Adrenal gland (tissue), 5 donors: ENCODE measurements at regions not wholly inside any gene's neighbourhood (a gene's known extent, or its start where the extent isn't known, plus 50 kb on each side); places are given as distances from the start of the nearest gene placed in this dataset.

Experiments
- POLR2A ChIP-seq, 2 donors: fragments of 450-650 bp; IDR thresholded peaks; one replicate each; pipeline ENCODE4 v1.6.1; 2017; ENCODE audit warnings: antibody characterized with exemption in 2 of 2, mild to moderate bottlenecking in 2 of 2, moderate library complexity in 1 of 2
- TF ChIP-seq, protein P1 (sequence below), 6 experiments: fragments of 450-650 bp in 4 of 6; fragments of 200-600 bp in 2 of 6; sonication (generic) in 1 of 6; IDR thresholded peaks; 1 replicate in 5 of 6; 2 replicates in 1 of 6; pipeline versions ENCODE4 v1.5.1 to v1.8.0; 2016 to 2021; ENCODE audit warnings: antibody characterized with exemption in 6 of 6, mild to moderate bottlenecking in 2 of 6, moderate library complexity in 1 of 6
- donor health status: DM: no; HTN: no; CAD: no.

DNA sequence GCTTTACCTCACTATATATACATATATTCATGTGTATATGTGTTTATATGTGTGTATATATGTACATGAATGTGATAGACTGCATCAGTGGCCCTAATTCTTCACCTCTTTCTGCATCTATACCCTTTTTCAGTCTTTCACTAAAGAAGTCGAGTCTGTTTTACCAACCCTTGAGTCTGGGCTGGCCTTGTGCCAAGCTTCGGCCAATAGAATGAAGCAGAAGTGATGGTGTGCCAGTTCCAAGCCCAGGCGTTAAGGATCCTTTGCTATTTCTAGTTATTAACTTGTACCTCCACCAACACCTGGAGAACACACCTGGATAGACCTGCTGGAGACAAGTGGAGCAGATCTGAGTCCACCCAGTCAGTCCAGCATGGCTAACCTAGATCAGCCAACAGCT lies 61.6 kb upstream of the PPM1J start:
- TF ChIP-seq, protein P1, sequence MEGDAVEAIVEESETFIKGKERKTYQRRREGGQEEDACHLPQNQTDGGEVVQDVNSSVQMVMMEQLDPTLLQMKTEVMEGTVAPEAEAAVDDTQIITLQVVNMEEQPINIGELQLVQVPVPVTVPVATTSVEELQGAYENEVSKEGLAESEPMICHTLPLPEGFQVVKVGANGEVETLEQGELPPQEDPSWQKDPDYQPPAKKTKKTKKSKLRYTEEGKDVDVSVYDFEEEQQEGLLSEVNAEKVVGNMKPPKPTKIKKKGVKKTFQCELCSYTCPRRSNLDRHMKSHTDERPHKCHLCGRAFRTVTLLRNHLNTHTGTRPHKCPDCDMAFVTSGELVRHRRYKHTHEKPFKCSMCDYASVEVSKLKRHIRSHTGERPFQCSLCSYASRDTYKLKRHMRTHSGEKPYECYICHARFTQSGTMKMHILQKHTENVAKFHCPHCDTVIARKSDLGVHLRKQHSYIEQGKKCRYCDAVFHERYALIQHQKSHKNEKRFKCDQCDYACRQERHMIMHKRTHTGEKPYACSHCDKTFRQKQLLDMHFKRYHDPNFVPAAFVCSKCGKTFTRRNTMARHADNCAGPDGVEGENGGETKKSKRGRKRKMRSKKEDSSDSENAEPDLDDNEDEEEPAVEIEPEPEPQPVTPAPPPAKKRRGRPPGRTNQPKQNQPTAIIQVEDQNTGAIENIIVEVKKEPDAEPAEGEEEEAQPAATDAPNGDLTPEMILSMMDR (IDR thresholded peaks at IDR 0.05), result no peak
- no peak for TF ChIP-seq POLR2A (IDR thresholded peaks at IDR 0.05)
